ENCODE measurements at regions not wholly inside any gene's neighbourhood (a gene's known extent, or its start where the extent isn't known, plus 50 kb on each side); places are given as distances from the start of the nearest gene placed in this dataset.

DNA sequence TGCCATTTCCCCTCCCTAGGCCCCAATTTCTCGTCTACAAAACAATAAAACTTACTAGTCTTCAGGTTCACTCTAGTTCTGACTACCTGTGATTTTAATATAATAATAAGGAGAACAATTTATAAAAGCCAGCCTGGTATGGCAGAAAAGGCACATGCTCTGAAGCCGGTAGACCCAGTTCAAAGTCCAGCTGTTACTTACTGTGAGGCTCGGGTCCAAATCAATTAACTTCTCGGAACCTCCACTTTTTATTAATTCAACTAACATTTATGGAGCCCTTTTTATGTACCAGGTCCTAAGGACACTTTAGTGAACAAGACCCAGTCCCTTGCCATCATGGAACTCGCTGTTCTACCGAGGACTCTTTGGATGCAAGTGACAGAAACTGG, 53.8 kb upstream of the SMAD3 start:
- no peaks in the 10 kb centered on the region for H3K9me3 ChIP-seq
- no peaks in the 10 kb centered on the region for H3K36me3 ChIP-seq
- DNase-seq (ENCODE audit: low spot score in 2 of 2) = no peak

DNA sequence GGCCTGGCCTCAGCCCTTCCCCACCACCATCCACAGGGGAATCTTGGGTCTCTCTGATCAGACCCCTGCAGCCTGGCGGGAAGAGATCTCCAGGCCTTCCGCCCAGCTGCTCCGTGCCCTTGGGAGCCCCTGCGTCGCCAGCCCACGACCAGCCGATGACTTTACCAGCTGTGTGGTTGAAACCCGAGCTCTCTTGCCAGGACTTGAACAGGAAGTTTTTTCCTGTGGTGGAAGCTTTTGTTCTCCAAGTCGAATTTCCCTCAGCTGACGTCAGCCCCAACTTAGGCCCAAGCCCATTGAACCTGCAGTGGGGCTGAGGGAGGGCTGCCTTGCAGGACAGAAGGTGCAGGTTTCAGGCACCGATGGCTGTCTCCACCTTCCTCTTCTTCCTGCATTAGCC, 51.7 kb upstream of the SMAD3 start:
- no peaks in the 10 kb centered on the region for H3K27me3 ChIP-seq
- peaks cover 0 to 8% of the 10 kb centered on the region in 2 donors for H3K4me1 ChIP-seq
- H3K36me3 ChIP-seq = no peaks in the 10 kb centered on the region
- intact Hi-C loops (cut with DNase I) = no loop called here
- H3K27ac ChIP-seq = no peak overlapping the region
- no peaks in the 10 kb centered on the region for H3K9me3 ChIP-seq
- no peak overlapping the region for H3K4me3 ChIP-seq
- TF ChIP-seq, protein P1, sequence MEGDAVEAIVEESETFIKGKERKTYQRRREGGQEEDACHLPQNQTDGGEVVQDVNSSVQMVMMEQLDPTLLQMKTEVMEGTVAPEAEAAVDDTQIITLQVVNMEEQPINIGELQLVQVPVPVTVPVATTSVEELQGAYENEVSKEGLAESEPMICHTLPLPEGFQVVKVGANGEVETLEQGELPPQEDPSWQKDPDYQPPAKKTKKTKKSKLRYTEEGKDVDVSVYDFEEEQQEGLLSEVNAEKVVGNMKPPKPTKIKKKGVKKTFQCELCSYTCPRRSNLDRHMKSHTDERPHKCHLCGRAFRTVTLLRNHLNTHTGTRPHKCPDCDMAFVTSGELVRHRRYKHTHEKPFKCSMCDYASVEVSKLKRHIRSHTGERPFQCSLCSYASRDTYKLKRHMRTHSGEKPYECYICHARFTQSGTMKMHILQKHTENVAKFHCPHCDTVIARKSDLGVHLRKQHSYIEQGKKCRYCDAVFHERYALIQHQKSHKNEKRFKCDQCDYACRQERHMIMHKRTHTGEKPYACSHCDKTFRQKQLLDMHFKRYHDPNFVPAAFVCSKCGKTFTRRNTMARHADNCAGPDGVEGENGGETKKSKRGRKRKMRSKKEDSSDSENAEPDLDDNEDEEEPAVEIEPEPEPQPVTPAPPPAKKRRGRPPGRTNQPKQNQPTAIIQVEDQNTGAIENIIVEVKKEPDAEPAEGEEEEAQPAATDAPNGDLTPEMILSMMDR (IDR thresholded peaks at IDR 0.05) = no peak
- DNase-seq (ENCODE audit: low spot score in 2 of 2) = peak in 1 of 2 donors; percentile 69

More for the DNA sequence above, 53.8 kb upstream of the SMAD3 start:
- Histone ChIP-seq H3K27me3 (no peaks in the 10 kb centered on the region), H3K27ac (no peak overlapping the region), H3K4me1 (peaks cover 0 to 8% of the 10 kb centered on the region in 2 donors), H3K4me3 (no peak overlapping the region)
- intact Hi-C loops (cut with DNase I) = no loop called here
- TF ChIP-seq, protein P1 (IDR thresholded peaks at IDR 0.05) = no peak
